ENCODE measurements at regions not wholly inside any gene's neighbourhood (a gene's known extent, or its start where the extent isn't known, plus 50 kb on each side); places are given as distances from the start of the nearest gene placed in this dataset.

DNA sequence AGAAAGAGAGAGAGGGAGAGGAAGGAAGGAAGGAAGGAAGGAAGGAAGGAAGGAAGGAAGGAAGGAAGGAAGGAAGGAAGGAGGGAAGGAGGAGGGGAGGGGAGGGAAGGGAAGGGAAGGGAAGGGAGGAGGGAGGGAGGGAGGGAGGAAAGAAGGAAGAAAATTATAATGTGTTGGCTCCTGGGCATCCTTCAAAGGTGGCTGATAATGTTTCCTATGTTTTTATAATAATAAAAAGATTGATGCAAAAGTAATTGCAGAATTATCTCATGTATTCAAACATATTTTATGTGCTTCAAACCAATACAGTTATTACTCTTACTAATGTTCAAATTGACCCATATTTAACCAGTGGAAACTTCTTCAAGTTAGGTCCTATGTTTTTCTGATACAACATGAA is 260.9 kb downstream of the LNPK start:
- TF ChIP-seq, protein P1, sequence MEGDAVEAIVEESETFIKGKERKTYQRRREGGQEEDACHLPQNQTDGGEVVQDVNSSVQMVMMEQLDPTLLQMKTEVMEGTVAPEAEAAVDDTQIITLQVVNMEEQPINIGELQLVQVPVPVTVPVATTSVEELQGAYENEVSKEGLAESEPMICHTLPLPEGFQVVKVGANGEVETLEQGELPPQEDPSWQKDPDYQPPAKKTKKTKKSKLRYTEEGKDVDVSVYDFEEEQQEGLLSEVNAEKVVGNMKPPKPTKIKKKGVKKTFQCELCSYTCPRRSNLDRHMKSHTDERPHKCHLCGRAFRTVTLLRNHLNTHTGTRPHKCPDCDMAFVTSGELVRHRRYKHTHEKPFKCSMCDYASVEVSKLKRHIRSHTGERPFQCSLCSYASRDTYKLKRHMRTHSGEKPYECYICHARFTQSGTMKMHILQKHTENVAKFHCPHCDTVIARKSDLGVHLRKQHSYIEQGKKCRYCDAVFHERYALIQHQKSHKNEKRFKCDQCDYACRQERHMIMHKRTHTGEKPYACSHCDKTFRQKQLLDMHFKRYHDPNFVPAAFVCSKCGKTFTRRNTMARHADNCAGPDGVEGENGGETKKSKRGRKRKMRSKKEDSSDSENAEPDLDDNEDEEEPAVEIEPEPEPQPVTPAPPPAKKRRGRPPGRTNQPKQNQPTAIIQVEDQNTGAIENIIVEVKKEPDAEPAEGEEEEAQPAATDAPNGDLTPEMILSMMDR (IDR thresholded peaks at IDR 0.05) = no peak
- TF ChIP-seq CEBPB (IDR thresholded peaks at IDR 0.05) = no peak
- TF ChIP-seq RFX5 (IDR thresholded peaks at IDR 0.05) = no peak
- TF ChIP-seq, protein P2, sequence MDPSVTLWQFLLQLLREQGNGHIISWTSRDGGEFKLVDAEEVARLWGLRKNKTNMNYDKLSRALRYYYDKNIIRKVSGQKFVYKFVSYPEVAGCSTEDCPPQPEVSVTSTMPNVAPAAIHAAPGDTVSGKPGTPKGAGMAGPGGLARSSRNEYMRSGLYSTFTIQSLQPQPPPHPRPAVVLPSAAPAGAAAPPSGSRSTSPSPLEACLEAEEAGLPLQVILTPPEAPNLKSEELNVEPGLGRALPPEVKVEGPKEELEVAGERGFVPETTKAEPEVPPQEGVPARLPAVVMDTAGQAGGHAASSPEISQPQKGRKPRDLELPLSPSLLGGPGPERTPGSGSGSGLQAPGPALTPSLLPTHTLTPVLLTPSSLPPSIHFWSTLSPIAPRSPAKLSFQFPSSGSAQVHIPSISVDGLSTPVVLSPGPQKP (IDR thresholded peaks at IDR 0.05; ENCODE audit: low read depth, low read length) = no peak
- no peak for TF ChIP-seq JUNB (IDR thresholded peaks at IDR 0.05)
